ENCODE measurements at regions not wholly inside any gene's neighbourhood (a gene's known extent, or its start where the extent isn't known, plus 50 kb on each side); places are given as distances from the start of the nearest gene placed in this dataset.

DNA sequence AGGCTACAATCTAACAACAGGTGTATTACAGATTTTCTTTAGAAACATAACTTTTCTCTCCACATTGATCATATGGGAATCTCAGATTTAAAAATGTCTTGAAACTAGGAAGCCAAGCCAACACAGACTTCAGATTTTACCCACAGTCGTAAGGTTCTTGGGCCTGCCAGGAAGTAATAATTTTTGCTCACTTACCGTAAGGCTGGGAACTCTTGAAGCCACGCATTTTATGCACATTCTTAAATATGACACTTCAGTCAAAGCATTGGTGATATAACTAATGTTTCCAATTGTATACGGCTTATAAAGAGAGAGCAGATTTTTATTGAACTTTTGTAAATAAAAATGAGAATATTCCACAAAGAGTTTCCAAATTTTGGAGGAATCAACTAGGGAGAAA is 328.9 kb upstream of the TRPC7 start:
- no peaks in the 10 kb centered on the region for H3K36me3 ChIP-seq
- WGBS = 64% methylated on average over 4 of the region's 4 CpGs

DNA sequence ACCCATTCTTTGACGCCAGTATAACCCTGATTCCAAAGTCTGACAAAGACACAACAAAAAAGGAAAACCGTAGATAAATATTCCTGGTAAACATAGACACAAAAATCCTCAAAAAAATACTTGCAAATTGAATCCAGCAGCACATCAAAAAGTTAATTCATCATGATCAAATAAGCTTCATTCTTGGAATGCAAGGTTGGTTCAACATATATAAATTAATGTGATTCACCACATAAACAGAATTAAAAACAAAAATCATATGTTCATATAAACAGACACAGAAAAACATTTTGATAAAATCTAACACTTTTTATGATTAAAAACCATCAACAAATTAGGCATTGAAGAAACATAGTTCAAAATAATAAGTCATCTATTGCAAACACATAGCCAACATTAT is 324.2 kb upstream of the TRPC7 start:
- 92% methylated on average over 2 of the region's 2 CpGs for WGBS
- TF ChIP-seq, protein P1, sequence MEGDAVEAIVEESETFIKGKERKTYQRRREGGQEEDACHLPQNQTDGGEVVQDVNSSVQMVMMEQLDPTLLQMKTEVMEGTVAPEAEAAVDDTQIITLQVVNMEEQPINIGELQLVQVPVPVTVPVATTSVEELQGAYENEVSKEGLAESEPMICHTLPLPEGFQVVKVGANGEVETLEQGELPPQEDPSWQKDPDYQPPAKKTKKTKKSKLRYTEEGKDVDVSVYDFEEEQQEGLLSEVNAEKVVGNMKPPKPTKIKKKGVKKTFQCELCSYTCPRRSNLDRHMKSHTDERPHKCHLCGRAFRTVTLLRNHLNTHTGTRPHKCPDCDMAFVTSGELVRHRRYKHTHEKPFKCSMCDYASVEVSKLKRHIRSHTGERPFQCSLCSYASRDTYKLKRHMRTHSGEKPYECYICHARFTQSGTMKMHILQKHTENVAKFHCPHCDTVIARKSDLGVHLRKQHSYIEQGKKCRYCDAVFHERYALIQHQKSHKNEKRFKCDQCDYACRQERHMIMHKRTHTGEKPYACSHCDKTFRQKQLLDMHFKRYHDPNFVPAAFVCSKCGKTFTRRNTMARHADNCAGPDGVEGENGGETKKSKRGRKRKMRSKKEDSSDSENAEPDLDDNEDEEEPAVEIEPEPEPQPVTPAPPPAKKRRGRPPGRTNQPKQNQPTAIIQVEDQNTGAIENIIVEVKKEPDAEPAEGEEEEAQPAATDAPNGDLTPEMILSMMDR (IDR thresholded peaks at IDR 0.05) = no peak
- TF ChIP-seq POLR2A (IDR thresholded peaks at IDR 0.05) (no peak), POLR2AphosphoS5 (IDR thresholded peaks at IDR 0.05) (no peak), EP300 (IDR thresholded peaks at IDR 0.05) (no peak)

More for the DNA sequence above, 328.9 kb upstream of the TRPC7 start:
- TF ChIP-seq, protein P1 (IDR thresholded peaks at IDR 0.05) = no peak
- no peak for DNase-seq (ENCODE audit: low spot score in 2 of 2)
- no peak overlapping the region for H3K4me3 ChIP-seq
- no peak overlapping the region for H3K27ac ChIP-seq
- H3K9me3 ChIP-seq = peaks cover 4% of the 10 kb centered on the region
- H3K4me1 ChIP-seq = no peaks in the 10 kb centered on the region
- no peaks in the 10 kb centered on the region for H3K27me3 ChIP-seq

DNA sequence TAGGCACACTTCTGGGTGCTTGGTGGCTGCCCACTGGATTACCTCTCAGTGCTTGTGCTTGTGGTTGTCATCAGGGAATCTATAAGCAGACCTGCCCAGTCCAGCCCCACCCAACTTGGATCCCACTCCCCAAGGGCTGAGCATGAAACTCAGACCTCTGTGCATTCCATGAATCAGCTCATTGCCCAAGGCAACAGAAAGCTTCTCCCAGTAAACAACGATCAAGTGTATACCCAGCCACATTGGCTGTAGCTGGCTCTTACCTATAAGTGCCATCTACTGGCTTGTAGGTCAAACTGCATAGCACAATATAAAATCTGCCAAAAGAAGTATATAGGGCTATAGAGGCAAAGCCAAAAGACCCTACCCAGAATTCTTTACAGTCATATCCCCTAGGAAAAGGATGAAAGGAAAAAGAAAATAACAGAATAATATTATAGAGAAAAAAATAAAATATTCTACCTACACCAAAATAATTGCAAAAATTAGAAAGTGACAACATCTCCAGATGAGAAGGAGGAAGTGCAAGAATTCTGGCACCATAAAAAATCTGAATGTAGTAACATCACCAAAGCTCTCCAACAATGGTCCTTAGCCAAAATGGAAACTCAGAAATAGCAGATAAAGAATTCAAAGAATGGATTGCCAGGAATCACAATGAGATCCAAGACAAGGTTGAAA is 321.0 kb upstream of the TRPC7 start:
- Histone ChIP-seq H3K36me3 (no peaks in the 10 kb centered on the region), H3K4me3 (no peak overlapping the region), H3K27ac (no peak overlapping the region), H3K9me3 (peaks cover 7% of the 10 kb centered on the region), H3K4me1 (no peaks in the 10 kb centered on the region), H3K27me3 (no peaks in the 10 kb centered on the region)
- TF ChIP-seq POLR2AphosphoS5 (IDR thresholded peaks at IDR 0.05) (no peak), POLR2A (IDR thresholded peaks at IDR 0.05) (no peak), EP300 (IDR thresholded peaks at IDR 0.05) (no peak)
- TF ChIP-seq, protein P1 (IDR thresholded peaks at IDR 0.05) = peak in 1 of 2 donors; percentile 14
- 0% methylated on average over 1 of the region's 1 CpG for WGBS
- no peak for DNase-seq (ENCODE audit: low spot score in 2 of 2)

More for the DNA sequence above, 324.2 kb upstream of the TRPC7 start:
- Histone ChIP-seq H3K27ac (no peak overlapping the region), H3K4me3 (no peak overlapping the region), H3K27me3 (no peaks in the 10 kb centered on the region), H3K9me3 (peaks cover 7% of the 10 kb centered on the region), H3K4me1 (no peaks in the 10 kb centered on the region), H3K36me3 (no peaks in the 10 kb centered on the region)
- DNase-seq (ENCODE audit: low spot score in 2 of 2) = no peak

DNA sequence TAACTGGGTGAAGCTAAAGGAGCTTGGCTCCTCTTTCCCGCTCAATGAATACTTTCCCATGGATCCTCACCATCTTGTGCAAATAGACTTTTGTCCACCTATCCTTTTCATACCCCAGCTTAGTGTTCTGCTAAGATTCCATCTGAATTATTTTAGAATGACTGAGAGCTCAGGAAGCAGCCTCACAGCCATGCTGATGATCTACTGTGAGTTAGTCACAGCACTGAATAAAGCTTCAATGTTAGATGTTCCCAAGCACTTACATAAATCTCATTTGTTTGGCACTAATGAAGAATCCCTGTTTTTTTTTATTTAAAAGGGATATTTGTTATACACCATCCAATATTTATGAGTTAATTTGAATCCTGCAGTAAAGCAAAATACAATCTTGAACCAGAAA is 317.6 kb upstream of the TRPC7 start:
- 0% methylated on average over 1 of the region's 1 CpG for WGBS
- no peaks in the 10 kb centered on the region for H3K9me3 ChIP-seq
- H3K4me1 ChIP-seq = no peaks in the 10 kb centered on the region
- no peak overlapping the region for H3K4me3 ChIP-seq
- H3K27me3 ChIP-seq = no peaks in the 10 kb centered on the region
- H3K36me3 ChIP-seq = no peaks in the 10 kb centered on the region
- no peak for TF ChIP-seq EP300 (IDR thresholded peaks at IDR 0.05)
- no peak for TF ChIP-seq POLR2A (IDR thresholded peaks at IDR 0.05)
- no peak for TF ChIP-seq POLR2AphosphoS5 (IDR thresholded peaks at IDR 0.05)
- TF ChIP-seq, protein P1 (IDR thresholded peaks at IDR 0.05) = no peak
- no peak for DNase-seq (ENCODE audit: low spot score in 2 of 2)
- H3K27ac ChIP-seq = no peak overlapping the region

DNA sequence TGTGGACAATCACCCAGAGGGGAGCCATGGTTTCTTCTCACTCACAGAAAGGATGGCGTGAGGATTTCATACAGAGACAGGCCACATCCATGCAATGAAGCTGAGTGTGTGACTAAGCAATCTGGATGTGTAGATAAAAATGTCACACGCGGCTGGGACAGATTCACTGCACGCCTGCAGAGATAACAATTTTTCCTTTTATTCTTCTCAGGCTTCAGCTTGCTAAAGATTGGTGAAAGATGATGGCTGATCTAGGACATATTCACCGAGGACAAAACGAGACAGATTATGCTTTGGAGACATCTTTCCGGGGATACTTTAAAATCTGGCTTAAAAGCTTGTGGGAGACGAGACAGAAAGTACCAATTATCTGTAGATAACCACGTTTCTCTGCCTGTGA is 313.9 kb upstream of the TRPC7 start:
- Histone ChIP-seq H3K4me1 (no peaks in the 10 kb centered on the region), H3K27ac (no peak overlapping the region), H3K36me3 (no peaks in the 10 kb centered on the region), H3K9me3 (no peaks in the 10 kb centered on the region), H3K4me3 (no peak overlapping the region), H3K27me3 (no peaks in the 10 kb centered on the region)
- DNase-seq (ENCODE audit: low spot score in 2 of 2) = no peak
- TF ChIP-seq EP300 (IDR thresholded peaks at IDR 0.05) (no peak), POLR2A (IDR thresholded peaks at IDR 0.05) (no peak), POLR2AphosphoS5 (IDR thresholded peaks at IDR 0.05) (no peak)
- TF ChIP-seq, protein P1 (IDR thresholded peaks at IDR 0.05) = no peak
- WGBS = 78% methylated on average over 9 of the region's 9 CpGs
